GM21367 (cell line): ENCODE measurements at regions not wholly inside any gene's neighbourhood (a gene's known extent, or its start where the extent isn't known, plus 50 kb on each side); places are given as distances from the start of the nearest gene placed in this dataset.
"Not testable (repeated sequence)": the region's sequence is repeated elsewhere in the genome, so short reads cannot be mapped to it uniquely, and the experiment has no call there.

Source experiments
- ATAC-seq: cut with Tn5 transposase; IDR thresholded peaks from one replicate; pipeline ENCODE4 v1.9.1; 2021; ENCODE audit not compliant: unreplicated experiment

DNA sequence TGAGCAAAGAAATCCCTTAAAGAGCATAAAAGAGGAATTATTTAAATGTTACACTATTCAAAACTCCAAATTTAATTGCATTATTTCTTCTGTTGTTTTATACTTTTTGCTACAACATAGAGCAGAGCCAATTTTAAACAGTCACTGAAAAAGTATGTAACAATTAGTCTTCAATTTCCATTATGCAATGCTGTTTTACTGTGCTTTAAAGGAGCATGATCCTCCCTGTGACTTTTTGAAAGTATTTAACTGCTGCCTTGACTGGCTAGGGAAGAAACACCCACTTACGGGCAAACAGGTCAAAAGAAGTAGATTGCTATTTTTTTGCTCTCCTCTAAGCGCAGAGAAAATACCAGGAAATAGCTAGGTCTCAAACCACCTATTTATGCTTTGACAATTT lies 217.4 kb upstream of the GCFC2 start:
- ATAC-seq = no peak

DNA sequence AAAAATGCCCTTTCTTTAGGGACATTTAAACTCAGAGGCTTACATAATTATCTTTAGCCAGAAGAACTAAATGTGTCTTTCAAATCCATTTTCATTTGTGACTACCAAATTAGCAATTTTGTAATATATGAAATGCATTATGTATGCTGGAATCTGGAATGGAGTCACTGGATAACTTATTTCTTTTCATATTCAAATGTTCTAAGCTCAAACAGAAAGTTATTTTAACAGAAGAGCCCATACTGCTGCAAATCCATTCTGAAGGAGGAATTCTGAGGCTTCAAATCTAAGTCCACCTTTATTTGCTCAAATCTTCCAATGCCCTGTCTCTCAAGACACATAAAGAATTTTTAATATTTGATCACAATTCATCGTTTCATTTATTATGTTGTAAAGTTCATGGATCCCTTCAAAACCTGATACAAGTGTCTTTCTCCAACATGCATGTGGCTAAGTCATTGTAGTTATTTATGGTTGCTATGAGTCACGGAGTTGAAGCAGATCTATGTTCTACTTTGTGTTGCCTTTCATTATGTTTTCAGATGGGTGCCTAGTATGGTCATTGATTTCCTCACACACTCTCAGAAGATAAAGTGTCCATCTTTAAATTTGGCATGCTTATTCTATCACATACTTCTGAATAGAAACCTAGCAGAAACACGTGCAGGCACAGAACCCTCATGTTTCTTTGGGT lies 214.8 kb upstream of the GCFC2 start:
- no peak for ATAC-seq

DNA sequence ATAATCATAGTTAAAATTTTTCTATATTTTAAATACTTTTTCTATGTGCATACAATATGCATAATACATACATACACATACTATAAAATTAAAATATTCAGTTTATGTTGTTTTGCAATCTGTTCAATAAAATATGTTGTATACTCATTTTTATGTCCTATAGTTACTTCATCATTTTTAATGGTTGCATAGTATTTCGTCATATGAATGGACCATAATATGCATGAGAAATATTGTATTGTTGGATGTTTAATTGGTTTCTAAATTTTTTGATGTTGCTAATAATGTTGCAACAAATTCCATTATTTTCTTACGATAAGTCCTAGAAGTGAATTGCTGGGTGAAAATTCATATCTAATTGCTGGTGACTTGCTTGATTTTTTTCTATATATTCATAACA lies 211.5 kb upstream of the GCFC2 start:
- ATAC-seq = no peak

DNA sequence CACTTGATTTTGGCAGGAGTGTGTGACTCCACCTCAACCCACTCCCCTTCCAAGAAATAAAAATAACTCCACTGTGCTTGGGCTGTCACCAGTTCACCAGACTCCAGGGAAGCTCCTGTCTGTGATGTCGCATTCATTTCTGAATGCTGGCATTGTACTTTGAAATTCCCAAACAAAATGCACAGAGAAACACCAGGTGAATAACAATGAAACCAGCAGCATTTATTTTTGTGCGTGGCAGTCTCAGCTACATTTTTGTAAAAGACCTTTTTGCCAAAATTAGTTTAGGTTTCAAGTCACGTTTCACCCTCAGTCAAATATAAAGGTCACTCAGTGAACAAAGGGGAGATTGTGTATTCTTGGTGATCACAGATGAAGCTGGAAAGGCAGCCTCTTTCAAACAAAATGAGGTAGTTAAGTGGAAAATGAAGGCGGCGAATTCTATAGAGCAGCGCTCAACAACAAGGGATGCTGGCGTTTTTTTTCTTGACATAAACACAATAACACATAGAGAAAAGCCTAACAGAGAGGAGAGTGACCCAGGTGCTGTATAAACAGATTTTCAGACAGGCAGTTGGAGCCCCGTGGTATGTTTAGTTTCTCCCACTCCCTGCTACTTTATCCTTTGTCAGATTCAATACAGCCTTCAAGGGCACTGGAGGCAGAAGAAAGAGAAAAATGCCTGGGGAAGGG lies 210.3 kb upstream of the GCFC2 start:
- ATAC-seq = no peak

DNA sequence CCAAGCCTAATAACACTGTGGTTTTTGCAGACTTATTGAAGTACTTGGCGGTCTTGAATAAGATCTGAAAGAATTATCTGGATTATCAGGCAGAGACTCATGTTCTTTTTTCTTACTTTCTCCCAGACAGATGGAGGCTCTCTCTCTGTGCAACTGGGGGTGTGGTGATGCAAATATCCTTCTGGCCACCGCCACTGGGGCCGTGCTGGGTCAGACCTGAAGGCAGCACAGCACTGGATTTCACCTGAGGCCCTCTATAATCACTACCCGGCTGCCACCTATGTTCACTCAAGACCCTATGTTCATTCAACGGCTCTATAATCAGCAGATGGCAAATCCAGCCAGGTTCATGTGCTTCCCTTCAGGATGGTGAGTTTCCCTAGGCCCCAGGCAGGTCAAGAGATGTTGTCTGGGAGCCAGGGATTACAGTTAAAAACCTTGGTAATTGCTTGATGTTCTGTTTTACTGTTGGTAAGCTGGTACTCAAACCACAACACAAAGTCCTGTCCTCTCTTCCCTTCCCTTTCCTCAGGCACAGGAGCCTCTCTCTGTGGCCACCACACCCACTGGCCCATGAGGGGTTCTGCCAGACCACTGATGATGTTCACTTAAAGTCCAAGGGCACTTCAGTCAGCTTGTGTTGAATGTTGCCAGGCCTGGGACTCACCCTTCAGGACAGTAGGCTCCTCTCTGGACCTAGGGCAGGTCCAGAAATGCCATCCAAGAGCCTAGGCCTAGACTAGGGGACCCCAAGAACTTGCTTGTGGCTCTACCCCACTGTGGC lies 205.3 kb upstream of the GCFC2 start:
- no peak for ATAC-seq

DNA sequence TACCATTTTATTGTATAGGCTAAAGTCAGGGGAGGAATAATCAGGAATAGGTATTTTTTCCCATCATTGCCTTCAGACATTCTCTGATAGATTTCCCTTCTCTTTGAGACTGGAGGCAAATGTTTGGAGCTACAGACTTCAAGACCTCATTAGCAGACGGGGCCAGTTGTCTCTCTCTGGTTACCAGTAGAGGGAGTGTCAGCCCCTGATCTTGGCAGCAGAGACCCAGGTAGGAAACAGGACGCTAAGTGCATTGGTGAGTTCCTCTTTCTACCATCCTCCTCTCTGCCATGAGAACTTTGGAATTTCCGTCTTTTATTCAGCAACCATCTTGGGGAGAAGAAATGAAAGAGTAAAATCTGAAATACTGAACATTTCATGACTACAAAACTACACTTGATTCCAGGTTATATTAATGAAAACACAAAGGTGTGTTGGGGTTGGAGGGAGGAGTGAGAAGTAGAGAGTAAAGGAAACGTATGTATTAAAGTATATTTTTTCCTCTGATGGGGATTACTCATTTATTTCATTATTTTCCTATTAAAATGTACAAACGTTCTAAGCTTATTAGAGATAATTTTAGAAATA lies 186.2 kb upstream of the GCFC2 start:
- ATAC-seq = peak; percentile 78

DNA sequence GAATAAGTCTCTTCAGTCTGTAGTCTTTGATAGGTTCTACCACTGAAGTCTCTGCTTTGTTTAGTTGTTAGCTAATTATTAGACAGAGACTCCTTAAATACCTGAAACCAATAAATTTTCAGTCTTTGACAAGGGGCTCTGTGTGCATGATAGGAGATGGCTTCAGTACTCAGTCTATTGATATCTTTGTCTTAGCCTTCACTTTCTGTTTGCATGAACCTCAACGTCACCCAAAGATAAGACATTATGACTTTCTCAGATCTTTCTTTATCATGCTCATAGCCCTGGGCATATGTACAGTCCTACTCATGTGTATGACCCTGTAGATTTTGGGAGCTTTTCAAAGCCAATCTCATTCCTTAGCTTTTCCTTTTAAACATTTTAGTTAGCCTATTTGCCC lies 183.5 kb upstream of the GCFC2 start:
- no peak for ATAC-seq

DNA sequence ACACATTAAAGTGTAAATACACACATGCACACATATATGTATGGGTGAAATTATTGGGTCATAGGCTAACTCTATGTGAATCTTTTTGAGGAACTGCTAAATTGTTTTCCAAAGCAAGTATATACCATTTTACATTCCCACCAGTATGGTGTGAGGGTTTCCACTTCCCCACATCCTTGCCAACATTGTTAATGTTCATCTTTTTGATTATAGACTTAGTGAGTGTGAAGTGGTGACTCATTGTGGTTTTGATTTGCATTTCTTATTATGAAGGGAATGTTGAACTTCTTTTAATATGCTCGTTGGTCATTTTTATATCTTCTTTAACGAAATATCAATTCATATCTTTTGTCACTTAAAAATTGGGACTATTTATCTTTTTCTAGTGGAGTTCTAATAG lies 181.8 kb upstream of the GCFC2 start:
- no peak for ATAC-seq

DNA sequence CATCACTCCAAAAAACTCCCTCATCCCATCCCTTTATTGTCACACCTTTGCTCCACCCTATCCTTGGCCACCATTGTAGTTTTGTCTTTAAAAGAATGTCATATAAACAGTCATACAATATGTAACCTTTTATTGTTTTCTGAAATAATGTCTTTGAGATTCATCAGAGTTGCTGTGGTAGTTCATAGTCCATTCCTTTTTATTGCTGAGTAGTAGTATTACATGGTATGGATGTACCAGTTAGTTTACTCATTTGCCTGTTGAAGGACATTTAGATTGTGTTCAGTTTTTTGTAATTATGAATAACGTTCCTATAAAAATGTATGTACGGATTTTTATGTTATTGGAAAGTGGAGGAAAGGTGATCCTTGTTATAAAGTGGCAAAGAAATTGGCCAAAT lies 171.8 kb upstream of the GCFC2 start:
- no peak for ATAC-seq

DNA sequence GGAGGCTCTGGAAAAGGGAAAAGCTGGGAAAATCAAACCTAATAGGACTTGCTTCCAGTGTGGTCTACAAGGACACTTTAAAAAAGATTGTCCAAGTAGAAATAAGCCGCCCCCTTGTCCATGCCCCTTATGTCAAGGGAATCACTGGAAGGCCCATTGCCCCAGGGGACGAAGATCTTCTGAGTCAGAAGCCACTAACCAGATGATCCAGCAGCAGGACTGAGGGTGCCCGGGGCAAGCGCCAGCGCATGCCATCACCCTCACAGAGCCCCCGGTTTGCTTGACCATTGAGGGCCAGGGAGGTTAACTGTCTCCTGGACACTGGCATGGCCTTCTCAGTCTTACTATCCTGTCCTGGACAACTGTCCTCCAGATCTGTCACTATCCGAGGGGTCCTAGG lies 164.9 kb upstream of the GCFC2 start:
- ATAC-seq = not testable (repeated sequence)

DNA sequence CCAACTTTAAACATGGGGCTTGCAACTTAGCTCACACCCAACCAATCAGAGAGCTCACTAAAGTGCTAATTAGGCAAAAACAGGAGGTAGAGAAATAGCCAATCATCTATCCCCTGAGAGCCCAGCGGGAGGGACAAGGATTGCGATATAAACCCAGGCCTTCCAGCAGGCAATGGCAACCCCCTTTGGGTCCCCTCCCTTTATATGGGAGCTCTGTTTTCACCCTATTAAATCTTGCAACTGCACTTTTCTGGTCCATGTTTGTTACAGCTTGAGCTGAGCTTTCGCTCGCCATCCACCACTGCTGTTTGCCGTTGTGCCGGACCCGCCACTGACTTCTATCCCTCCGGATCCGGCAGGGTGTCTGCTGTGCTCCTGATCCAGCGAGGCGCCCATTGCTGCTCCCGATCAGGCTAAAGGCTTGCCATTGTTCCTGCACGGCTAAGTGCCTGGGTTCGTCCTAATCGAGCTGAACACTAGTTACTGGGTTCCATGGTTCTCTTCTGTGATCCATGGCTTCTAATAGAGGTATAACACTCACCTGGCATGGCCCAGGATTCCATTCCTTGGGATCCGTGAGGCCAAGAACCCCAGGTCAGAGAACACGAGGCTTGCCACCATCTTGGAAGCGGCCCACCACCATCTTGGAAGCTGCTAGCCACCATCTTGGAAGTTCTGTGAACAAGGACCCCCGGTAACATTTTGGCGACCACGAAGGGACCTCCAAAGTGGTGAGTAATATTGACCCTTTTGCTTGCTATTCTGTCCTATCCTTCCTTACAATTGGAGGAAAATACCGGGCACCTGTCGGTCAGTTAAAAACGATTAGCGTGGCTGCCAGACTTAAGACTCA lies 161.3 kb upstream of the GCFC2 start:
- not testable (repeated sequence) for ATAC-seq

DNA sequence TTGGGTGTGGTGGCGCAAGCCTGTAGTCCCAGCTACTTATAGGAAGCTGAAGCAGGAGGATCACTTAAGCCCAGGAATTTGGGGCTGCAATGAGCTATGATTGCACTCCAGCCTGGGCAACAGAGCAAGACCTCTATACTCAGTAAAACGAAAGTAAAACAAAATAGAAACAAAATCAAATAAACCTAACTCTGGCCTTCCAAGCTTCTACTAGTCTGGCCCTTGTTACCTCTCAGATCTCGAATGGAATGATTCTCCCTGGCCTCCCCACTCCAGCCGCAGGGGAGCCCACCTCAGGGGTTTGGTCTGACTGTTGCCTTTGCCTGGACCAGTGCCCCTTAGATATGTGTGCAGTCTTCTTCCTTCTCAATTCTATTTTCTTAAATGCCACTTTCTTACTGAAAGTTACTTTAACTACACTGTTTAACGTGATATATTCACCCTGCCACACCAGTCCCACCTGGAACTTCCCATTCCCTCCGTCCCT lies 160.0 kb upstream of the GCFC2 start:
- no peak for ATAC-seq

DNA sequence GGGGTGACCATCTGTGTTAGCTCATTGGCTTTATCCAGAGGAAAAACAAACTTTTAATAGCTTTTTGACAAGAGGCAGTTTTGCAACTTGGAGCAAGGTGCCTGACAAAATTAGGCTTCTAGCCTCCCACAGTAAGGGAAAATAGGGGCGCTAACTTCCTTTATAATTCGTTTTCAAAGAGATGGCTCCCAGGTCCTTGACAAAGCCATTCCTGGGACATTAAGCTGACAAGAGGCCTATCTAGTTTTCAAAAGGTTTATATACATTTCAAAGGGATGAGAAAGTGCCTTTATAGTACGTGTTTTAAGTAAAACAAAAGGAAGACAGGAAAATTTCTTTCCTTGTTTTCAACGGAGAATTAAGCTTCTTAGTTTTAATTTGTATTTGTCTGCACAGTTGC lies 159.4 kb upstream of the GCFC2 start:
- no peak for ATAC-seq

DNA sequence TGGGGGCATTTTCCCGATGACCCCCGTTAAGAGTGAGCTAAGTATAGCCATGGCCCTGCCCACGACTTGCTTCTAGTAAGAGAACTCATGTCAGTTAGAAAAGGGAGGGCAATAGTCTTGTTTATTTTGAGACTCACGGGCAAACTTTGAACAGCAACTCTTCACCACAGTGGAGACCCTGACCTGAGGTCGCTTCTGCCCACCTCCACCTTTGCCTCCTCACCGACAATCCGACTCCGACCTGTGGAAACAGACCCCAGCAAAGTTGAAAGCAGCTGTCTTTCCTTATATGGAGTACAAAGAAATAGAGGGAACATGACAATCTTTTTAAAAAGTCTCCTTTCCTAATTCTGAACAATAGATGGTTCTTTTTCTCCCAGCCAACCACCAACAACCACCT lies 155.0 kb upstream of the GCFC2 start:
- no peak for ATAC-seq

DNA sequence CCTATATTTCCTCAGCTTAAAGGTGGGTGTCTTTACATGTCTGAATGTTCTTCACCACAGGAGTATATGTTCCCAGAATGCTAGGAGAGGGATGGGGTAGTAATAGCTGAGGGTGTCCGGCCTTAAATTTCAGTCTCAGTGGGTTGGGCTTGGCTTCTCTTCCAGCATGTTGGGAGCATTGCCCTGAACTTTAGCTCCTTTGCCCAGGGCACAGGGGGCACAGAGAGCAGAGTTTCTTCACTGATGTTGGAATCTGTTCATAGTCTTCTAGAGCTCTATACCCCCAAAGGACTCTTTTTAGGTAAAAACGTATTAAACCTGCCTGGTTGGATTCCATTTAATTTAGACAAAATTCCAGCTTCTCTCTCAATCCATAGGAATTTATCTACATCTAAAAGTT lies 154.4 kb upstream of the GCFC2 start:
- no peak for ATAC-seq

DNA sequence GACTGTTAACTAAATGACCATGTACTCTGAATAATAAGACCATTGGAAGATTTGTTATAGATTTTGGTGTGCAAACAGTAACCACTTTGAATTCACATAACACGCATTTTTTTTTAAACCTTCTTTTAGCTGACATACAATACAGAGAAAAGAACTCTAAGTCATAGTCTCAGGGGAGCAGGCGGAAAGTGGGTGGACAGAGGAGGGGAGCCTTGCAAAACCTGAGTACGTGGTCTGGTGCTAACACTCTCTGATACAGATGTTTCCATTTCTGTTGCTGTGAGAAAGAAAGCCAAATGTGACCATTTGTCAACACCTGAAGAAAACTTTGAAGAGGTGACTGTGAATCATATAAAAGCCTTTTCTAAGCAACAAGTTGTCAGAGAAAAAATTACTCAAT lies 151.8 kb upstream of the GCFC2 start:
- ATAC-seq = no peak

DNA sequence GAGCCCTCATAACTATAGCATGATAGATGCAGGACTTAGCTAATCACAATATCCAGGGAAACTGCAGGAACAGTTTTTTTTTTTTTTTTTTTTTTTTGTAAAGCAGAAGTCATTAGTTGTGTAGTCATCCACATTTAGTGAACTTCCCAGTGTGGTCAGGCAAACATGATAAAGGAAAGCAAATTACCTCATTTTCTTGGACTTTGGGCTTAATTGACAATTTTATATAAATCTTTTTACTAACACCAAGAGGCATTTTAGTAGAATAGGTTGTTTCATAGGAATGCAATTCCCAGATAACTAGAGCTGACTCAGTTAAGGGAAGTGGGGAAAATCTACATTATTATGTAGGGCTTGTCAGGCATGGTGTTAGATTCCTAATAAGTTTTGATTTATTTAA lies 142.7 kb upstream of the GCFC2 start:
- no peak for ATAC-seq

DNA sequence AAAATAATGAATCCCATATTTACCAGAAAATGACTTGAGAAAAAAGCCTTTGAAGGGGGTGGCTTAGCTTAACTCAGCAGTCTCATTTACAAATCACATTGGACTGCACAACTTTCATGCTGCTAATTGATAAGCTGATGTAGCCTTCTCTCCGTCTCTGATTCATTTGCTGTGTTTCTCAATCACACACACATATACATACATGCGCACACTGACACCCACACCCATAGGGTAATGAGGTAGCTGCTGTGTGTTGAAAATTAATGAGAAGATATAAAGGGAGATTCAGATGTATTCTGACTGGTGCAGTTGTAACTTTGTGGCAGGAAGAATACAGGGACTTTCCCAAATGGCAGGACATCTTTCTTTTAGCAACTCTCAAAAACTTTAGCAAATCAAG lies 141.9 kb upstream of the GCFC2 start:
- ATAC-seq = no peak

DNA sequence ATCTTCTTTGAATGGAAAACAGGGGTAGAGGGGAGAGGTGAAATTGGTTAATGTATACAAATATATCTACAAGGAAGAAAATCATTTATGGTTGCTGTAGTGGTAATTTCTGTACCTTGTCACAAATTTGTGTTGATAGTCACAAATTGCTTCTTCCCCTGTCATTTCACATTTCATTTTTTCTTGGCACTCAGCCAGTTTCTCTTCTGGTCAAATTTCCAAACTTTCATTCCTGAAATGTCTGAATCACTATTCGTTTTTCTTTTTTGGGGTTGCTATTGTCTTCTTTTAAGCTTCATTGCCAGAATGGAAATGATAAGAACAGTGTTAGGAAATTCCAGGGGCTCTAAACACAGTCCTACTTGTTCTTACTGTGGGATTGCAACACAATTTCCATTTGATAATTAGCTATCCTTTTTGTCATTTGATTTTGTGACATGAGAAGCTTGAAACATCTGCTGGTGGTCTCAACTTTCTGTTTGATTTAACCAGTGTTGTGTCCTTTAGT lies 136.0 kb upstream of the GCFC2 start:
- ATAC-seq = no peak

DNA sequence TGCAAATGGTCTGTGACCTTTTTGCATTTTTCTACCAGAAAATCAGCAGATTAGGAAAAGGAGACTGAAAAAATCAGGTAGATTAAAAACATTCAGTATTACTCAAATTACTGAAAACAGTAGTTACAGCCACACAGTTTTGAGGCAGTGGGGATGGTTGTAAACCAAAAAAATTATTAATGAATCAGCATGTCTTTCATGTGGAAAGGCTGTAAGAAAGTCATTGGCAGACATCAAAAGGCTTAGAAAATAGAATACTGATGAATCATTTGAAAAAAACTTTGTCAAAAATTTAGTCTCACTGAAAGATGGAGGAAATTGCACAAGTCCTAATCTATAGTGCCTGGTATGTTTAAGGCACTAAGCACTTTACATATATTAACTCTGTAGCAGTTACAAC lies 133.9 kb upstream of the GCFC2 start:
- no peak for ATAC-seq
